ENCODE measurements at regions not wholly inside any gene's neighbourhood (a gene's known extent, or its start where the extent isn't known, plus 50 kb on each side); places are given as distances from the start of the nearest gene placed in this dataset.

DNA sequence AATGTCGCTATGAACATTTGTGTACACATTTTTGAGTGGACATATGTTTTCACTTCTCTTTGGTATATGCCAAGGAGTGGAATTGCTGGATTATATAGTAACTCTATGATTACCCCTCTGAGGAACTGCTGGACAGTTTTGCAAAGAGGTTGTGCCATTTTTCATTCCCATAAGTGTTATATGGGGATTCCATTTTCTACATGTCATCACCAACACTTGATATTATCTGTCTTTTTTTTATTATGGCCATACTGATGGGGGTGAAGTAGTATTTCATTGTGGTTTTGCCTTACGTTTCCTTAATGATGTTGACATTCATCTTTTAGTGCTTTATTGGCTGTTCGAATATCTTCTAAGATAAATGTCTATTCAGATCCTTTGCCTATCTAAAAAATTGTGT lies 171.8 kb upstream of the LAMA2 start:
- no peak overlapping the region for H3K56ac ChIP-seq (ENCODE audit: extremely low read depth, insufficient read depth, low read length)
- no peaks in the 10 kb centered on the region for H3K9me1 ChIP-seq (ENCODE audit: insufficient read depth, low read length)
- H3K27ac ChIP-seq (ENCODE audit: insufficient read depth, low read length), result no peak overlapping the region
- no peaks in the 10 kb centered on the region for H3K9me3 ChIP-seq (ENCODE audit: control insufficient read depth, insufficient read depth, low read length)
- no peak overlapping the region for H2BK120ac ChIP-seq (ENCODE audit: low read depth, low read length)
- no peak overlapping the region for H3K4me2 ChIP-seq (ENCODE audit: low read depth, low read length)
- no peak overlapping the region for H3K18ac ChIP-seq (ENCODE audit: low read depth, low read length)
- no peak overlapping the region for H3K4ac ChIP-seq (ENCODE audit: low read depth, low read length)
- CTCF ChIA-PET, result no interaction called here
- H2BK20ac ChIP-seq (ENCODE audit: low read depth, low read length), result no peak overlapping the region
- no TSS peak for BruUV-seq (replicated peaks)
- H3K4me3 ChIP-seq (ENCODE audit: insufficient read depth, low read depth, low read length), result no peak overlapping the region
- H3K79me1 ChIP-seq (ENCODE audit: low read depth in 1 of 2, low read length in 2 of 2), result no peaks in the 10 kb centered on the region
- intact Hi-C loops (cut with micrococcal nuclease), result no loop called here
- no peak overlapping the region for H4K8ac ChIP-seq (ENCODE audit: low read depth in 2 of 2, low read length in 2 of 2)
- in situ Hi-C loops (cut with MboI; ENCODE audit: low sequenced_read_pairs), result no loop called here
- POLR2A ChIA-PET (ENCODE audit: unreplicated experiment), result no interaction called here
- no peak overlapping the region for H4K91ac ChIP-seq (ENCODE audit: insufficient read depth, low read depth, low read length)
- H2BK15ac ChIP-seq (ENCODE audit: low read depth, low read length), result no peak overlapping the region
- no peak overlapping the region for H3K9ac ChIP-seq (ENCODE audit: low read depth, low read length)
- H3K14ac ChIP-seq (replicated peaks; ENCODE audit: low read depth, low read length), result no peak overlapping the region
- no peak overlapping the region for H2AK9ac ChIP-seq (replicated peaks; ENCODE audit: low read depth, low read length, poor library complexity)
- no peak overlapping the region for H2AFZ ChIP-seq (replicated peaks; ENCODE audit: low read length, poor library complexity)
- no peaks in the 10 kb centered on the region for H4K20me1 ChIP-seq (ENCODE audit: insufficient read depth, low read length)
- dilution Hi-C loops (cut with HindIII; ENCODE audit: low sequenced_read_pairs, unreplicated experiment), result no loop called here
- TF ChIP-seq RAD21 (IDR thresholded peaks at IDR 0.05; ENCODE audit: low read length), result no peak
- TF ChIP-seq CEBPB (IDR thresholded peaks at IDR 0.05; ENCODE audit: low read depth, low read length), result no peak
- TF ChIP-seq CHD1 (IDR thresholded peaks at IDR 0.05; ENCODE audit: low read depth, low read length), result no peak
- no peak for TF ChIP-seq MAFK (IDR thresholded peaks at IDR 0.05; ENCODE audit: low read depth, low read length)
- no peak for TF ChIP-seq BHLHE40 (IDR thresholded peaks at IDR 0.05; ENCODE audit: low read depth, low read length)
- no peak for TF ChIP-seq CTCF (conservative IDR thresholded peaks at IDR 0.05; ENCODE audit: low read depth, low read length)
- TF ChIP-seq, protein P1, sequence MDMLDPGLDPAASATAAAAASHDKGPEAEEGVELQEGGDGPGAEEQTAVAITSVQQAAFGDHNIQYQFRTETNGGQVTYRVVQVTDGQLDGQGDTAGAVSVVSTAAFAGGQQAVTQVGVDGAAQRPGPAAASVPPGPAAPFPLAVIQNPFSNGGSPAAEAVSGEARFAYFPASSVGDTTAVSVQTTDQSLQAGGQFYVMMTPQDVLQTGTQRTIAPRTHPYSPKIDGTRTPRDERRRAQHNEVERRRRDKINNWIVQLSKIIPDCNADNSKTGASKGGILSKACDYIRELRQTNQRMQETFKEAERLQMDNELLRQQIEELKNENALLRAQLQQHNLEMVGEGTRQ (IDR thresholded peaks at IDR 0.05; ENCODE audit: low read depth, low read length), result no peak
- TF ChIP-seq, protein P2, sequence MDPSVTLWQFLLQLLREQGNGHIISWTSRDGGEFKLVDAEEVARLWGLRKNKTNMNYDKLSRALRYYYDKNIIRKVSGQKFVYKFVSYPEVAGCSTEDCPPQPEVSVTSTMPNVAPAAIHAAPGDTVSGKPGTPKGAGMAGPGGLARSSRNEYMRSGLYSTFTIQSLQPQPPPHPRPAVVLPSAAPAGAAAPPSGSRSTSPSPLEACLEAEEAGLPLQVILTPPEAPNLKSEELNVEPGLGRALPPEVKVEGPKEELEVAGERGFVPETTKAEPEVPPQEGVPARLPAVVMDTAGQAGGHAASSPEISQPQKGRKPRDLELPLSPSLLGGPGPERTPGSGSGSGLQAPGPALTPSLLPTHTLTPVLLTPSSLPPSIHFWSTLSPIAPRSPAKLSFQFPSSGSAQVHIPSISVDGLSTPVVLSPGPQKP (IDR thresholded peaks at IDR 0.05; ENCODE audit: borderline replicate concordance, low read depth, low read length), result no peak
- TF ChIP-seq RCOR1 (IDR thresholded peaks at IDR 0.05; ENCODE audit: insufficient replicate concordance, low read length), result no peak
- no peak for TF ChIP-seq SMC3 (IDR thresholded peaks at IDR 0.05; ENCODE audit: low read depth, low read length)
- TF ChIP-seq RFX5 (IDR thresholded peaks at IDR 0.05; ENCODE audit: low read depth, low read length), result no peak
- no peak for TF ChIP-seq NFE2L2 (IDR thresholded peaks at IDR 0.05; ENCODE audit: low read depth, low read length)
- TF ChIP-seq MAZ (IDR thresholded peaks at IDR 0.05; ENCODE audit: borderline replicate concordance, low read depth, low read length), result no peak
- TF ChIP-seq FOS (IDR thresholded peaks at IDR 0.05; ENCODE audit: low read depth, low read length), result no peak
- TF ChIP-seq POLR2A (IDR thresholded peaks at IDR 0.05; ENCODE audit: low read depth, low read length), result no peak
- no peak for TF ChIP-seq MXI1 (IDR thresholded peaks at IDR 0.05; ENCODE audit: borderline replicate concordance, low read depth, low read length)
- ATAC-seq (ENCODE audit: low read depth), result no peak
- H4K5ac ChIP-seq (ENCODE audit: low read depth, low read length), result no peak overlapping the region
- H3K27me3 ChIP-seq (ENCODE audit: control insufficient read depth, insufficient read depth, low read length), result no peaks in the 10 kb centered on the region
- H2BK5ac ChIP-seq (ENCODE audit: low read depth, low read length, poor library complexity, severe bottlenecking), result no peak overlapping the region
- no peak overlapping the region for H2AK5ac ChIP-seq (ENCODE audit: low read depth, low read length)
- no peaks in the 10 kb centered on the region for H3K36me3 ChIP-seq (ENCODE audit: control insufficient read depth, insufficient read depth, low read length)
- no peaks in the 10 kb centered on the region for H3K4me1 ChIP-seq (ENCODE audit: control insufficient read depth, insufficient read depth, low read length)
- H3K23ac ChIP-seq (ENCODE audit: low read depth, low read length), result no peak overlapping the region
- WGBS, 2 experiments (ENCODE audit: extremely low coverage in 2 of 2, insufficient read length in 1 of 2), result no CpG with 5 or more reads among the region's 3 CpGs
- no peak for DNase-seq
